Mucosa of stomach (tissue), 1 donor: ENCODE measurements at regions not wholly inside any gene's neighbourhood (a gene's known extent, or its start where the extent isn't known, plus 50 kb on each side); places are given as distances from the start of the nearest gene placed in this dataset.

Experiments
- H3K27me3 ChIP-seq: one replicate; pipeline ENCODE4 v1.7.0; 2013; ENCODE audit warnings: mild to moderate bottlenecking, low read length; ENCODE audit not compliant: control insufficient read depth, insufficient read depth
- H3K36me3 ChIP-seq: one replicate; pipeline ENCODE4 v1.7.0; 2013; ENCODE audit warnings: low read length; ENCODE audit not compliant: control insufficient read depth, insufficient read depth
- H3K4me1 ChIP-seq: one replicate; pipeline ENCODE4 v1.7.0; 2013; ENCODE audit warnings: mild to moderate bottlenecking, low read length; ENCODE audit not compliant: control insufficient read depth, insufficient read depth
- H3K4me3 ChIP-seq: one replicate; pipeline ENCODE4 v1.7.0; 2013; ENCODE audit warnings: low read length
- H3K9ac ChIP-seq: one replicate; pipeline ENCODE4 v1.7.0; 2013; ENCODE audit warnings: mild to moderate bottlenecking, low read length, moderate library complexity
- H3K9me3 ChIP-seq: one replicate; pipeline ENCODE4 v1.7.0; 2013; ENCODE audit warnings: mild to moderate bottlenecking, low read length, moderate library complexity; ENCODE audit not compliant: control insufficient read depth
- donor health status: Pancreatic carcinoma.

DNA sequence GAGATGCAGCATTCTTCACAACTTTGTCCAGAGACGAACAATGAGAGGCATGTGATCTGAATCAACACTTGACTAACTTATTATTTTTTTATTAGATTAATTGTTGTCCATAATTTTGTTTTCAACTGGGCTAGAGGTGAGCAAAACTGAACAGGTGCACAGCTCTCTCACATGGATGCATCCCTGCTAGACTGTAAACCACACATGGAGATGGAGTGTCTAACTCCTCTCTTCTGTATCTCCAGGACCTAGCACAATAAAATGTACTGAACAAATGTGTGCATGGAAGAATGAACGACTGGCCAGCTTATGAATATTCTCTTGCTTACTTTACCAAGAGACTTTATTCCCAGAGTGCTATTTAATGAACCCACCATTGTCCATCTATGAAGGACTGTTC, 627.7 kb downstream of the LIG4 start:
- Histone ChIP-seq H3K9ac (no peak overlapping the region), H3K27me3 (no peaks in the 10 kb centered on the region), H3K4me1 (no peaks in the 10 kb centered on the region), H3K36me3 (no peaks in the 10 kb centered on the region), H3K4me3 (no peak overlapping the region), H3K9me3 (no peaks in the 10 kb centered on the region)

DNA sequence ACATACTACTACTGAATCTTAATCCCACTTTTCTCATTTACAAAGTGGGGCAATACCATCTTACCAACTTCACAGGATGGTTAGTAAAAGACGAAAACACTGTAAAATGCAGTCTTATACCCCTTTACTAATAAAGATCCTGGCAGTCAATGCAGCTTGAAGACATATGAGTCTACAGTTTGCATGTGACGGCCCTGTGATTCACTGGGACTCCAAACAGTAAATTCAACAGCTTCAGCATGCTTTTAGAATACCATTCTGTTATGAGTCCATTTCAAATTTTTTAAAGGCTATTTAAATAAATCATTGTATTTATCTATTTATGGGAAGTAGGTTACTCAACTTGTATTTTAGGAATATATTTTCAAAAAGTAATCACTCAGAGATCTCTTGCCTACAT, 629.1 kb downstream of the LIG4 start:
- H3K27me3 ChIP-seq = no peaks in the 10 kb centered on the region
- no peak overlapping the region for H3K9ac ChIP-seq
- H3K9me3 ChIP-seq = no peaks in the 10 kb centered on the region
- H3K36me3 ChIP-seq = no peaks in the 10 kb centered on the region
- no peaks in the 10 kb centered on the region for H3K4me1 ChIP-seq
- no peak overlapping the region for H3K4me3 ChIP-seq

DNA sequence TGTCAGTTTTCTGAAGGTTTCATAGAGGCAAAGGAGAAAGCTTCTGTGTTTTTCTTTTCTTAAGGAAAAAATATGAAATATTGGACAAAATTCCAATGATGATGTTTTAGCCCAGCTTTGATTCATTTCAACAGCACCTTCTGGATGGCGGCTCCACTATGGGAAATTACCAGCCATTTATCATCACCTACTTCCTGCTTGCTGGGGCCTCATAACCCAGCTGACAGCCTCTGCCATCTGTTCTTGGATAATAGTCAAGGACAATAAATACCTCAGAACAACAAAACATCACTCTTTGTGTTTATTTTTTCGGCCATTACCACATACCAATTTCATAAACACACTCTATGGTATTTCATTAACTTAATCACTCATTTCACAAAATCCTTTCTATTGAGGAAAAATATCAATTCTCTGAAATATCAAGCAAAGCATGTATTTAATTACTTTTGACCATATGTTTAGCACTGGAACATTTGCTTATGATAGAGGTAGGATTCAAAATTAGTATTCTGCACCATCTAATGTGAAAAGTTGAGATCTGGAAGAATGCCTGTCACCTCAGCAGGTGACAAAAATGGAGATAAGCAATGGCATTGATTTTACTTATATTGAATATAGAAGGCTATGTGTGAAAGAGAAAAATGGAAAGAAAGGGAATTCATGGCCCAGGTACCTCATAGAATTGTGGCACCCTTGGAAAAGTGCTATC, 629.7 kb downstream of the LIG4 start:
- no peaks in the 10 kb centered on the region for H3K4me1 ChIP-seq
- H3K4me3 ChIP-seq = no peak overlapping the region
- H3K9ac ChIP-seq = no peak overlapping the region
- no peaks in the 10 kb centered on the region for H3K27me3 ChIP-seq
- no peaks in the 10 kb centered on the region for H3K9me3 ChIP-seq
- H3K36me3 ChIP-seq = no peaks in the 10 kb centered on the region

DNA sequence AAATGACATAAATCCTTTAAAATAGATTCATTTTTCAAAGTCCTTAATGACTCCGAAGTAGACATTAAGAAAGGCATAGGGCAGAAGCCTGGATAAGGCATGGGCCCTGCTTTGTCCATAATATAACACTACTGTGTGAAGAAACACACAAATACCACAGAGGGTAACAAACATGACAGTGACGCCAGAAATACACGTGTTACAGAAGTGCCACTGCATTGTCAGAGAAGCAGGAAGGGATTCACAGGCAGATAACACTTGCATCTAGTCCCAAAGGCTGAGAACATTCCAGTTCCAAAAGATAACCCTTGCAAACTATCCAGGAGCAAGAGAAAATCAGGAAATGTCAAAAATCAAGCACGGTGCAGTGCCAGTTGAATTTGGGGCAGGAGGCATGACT, 633.2 kb downstream of the LIG4 start:
- H3K9me3 ChIP-seq = no peaks in the 10 kb centered on the region
- H3K27me3 ChIP-seq = no peaks in the 10 kb centered on the region
- no peaks in the 10 kb centered on the region for H3K36me3 ChIP-seq
- no peak overlapping the region for H3K9ac ChIP-seq
- H3K4me1 ChIP-seq = no peaks in the 10 kb centered on the region
- no peak overlapping the region for H3K4me3 ChIP-seq

DNA sequence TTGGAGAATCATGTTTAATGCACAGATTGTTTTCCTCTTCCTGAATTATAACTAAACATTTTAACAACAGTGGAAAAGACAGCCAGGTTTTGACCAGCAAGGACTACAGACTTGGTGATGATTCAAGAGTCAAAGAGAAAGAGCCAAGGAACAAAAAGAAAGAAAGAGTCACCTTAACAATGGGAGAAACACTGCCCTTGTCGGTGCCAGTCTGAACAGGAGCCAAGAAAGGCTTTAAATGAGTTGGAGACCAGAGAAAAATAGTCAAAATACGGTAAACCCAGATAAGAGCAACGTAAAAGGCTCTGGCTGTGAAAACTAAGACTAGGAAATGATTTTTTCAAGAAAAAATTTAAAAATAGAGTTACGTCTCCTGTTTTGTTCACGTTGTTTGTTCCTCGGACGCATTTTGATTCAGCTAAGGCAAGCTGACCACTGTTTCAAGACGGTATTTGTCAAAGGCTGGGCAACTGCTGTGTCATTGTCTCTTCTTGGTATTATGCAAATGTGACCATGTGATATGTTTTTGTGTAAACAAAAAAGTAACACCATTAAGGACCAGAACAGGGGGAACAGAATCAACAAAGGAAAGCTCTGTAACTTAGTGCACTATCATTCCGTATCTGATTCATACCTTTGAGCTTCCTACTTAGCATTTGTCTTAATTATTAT, 634.5 kb downstream of the LIG4 start:
- no peaks in the 10 kb centered on the region for H3K36me3 ChIP-seq
- no peaks in the 10 kb centered on the region for H3K9me3 ChIP-seq
- H3K4me3 ChIP-seq = no peak overlapping the region
- H3K27me3 ChIP-seq = no peaks in the 10 kb centered on the region
- H3K4me1 ChIP-seq = no peaks in the 10 kb centered on the region
- no peak overlapping the region for H3K9ac ChIP-seq

DNA sequence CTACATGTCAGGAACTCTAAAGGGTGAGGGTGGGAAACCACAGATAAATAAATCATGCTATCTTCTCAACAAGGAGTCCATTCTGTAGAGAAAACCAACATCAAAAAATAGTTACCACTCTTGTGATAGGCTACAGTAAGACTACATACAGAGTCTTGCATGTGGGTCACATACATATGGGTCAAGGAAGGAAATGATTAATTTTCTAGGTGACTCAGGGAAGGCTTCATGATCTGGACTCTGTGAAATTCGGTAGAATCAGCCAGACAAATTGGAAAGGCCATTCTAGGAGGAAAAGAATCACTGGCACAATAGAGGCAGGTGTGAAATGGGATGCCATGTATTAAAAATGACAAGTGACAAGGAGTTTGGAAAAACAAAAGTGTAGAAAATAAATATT, 638.9 kb downstream of the LIG4 start:
- no peak overlapping the region for H3K9ac ChIP-seq
- H3K4me1 ChIP-seq = no peaks in the 10 kb centered on the region
- no peaks in the 10 kb centered on the region for H3K27me3 ChIP-seq
- H3K9me3 ChIP-seq = no peaks in the 10 kb centered on the region
- no peak overlapping the region for H3K4me3 ChIP-seq
- H3K36me3 ChIP-seq = no peaks in the 10 kb centered on the region

DNA sequence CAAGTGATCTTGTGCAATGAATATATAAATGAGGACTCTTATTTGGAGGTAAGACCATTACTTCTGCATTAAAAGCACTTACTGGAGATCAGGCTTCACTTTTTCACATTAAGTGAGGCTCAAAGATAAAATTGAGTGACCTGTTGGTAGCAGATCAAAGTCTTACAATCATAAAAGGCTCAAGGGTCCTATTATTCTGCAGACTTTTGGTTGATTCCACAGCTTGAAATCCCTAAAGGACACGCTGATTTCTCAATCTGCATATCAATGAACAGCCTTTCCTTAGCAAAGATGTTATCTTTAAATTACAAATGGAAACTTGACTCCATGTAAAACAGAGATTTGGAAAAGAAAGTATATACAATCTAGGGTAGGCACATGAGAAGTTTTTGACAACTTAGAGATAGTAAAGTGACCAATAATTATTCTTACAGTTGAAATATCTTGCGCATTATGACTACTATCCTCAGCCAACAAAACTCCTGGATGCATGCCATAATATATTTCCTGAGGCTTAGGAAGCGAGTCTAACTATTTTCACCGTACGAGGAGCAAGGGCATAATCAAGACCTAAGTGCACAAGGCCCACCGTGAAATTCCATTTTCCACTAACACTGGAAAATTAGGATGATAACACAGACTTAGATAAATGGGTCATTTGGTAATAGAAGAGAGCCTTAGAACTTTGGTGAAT, 640.7 kb downstream of the LIG4 start:
- no peaks in the 10 kb centered on the region for H3K4me1 ChIP-seq
- H3K9me3 ChIP-seq = no peaks in the 10 kb centered on the region

DNA sequence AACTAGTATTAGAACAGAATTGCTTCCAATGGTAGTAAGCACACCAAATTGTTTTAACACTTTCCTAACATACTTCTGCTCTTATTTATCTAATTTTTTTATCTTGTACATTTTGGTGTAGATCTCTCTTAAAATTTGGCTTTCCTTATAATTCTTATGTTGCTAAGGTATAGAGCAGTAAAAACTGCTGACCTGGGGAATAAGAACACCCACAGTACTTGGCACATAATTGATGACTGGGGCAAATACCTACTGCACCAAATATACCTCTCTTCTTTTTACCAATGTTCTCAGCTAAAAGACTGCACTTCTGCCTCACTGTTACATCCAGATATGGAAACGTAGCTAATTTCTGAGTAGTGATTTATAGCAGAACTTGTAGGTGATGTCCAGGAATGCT, 642.2 kb downstream of the LIG4 start:
- no peak overlapping the region for H3K4me3 ChIP-seq
- no peaks in the 10 kb centered on the region for H3K9me3 ChIP-seq
- no peaks in the 10 kb centered on the region for H3K4me1 ChIP-seq
- H3K9ac ChIP-seq = no peak overlapping the region
- H3K36me3 ChIP-seq = no peaks in the 10 kb centered on the region
- H3K27me3 ChIP-seq = no peaks in the 10 kb centered on the region

More for the DNA sequence above, 640.7 kb downstream of the LIG4 start:
- no peak overlapping the region for H3K4me3 ChIP-seq
- H3K9ac ChIP-seq = no peak overlapping the region
- no peaks in the 10 kb centered on the region for H3K27me3 ChIP-seq
- no peaks in the 10 kb centered on the region for H3K36me3 ChIP-seq

DNA sequence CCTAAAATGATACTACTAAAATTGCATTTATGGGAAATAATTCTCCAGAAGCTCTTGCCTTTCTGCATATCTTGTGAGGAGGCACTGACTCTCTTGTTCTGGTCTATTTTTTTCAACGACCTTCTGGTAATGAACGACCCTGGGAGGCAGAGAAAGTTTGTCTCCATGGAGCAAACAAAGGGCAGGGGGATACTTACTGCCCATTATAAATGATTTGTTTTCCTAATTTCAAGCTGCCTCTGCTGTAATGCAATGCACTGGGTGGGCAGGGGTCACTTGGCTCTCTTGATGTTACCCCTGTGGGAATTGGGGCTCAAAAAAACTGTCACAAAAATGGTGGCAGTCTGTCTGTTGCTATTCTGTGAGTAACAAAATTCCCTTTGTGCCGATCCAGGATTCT, 643.2 kb downstream of the LIG4 start:
- no peak overlapping the region for H3K4me3 ChIP-seq
- no peaks in the 10 kb centered on the region for H3K27me3 ChIP-seq
- H3K36me3 ChIP-seq = no peaks in the 10 kb centered on the region
- no peak overlapping the region for H3K9ac ChIP-seq
- no peaks in the 10 kb centered on the region for H3K9me3 ChIP-seq
- no peaks in the 10 kb centered on the region for H3K4me1 ChIP-seq

DNA sequence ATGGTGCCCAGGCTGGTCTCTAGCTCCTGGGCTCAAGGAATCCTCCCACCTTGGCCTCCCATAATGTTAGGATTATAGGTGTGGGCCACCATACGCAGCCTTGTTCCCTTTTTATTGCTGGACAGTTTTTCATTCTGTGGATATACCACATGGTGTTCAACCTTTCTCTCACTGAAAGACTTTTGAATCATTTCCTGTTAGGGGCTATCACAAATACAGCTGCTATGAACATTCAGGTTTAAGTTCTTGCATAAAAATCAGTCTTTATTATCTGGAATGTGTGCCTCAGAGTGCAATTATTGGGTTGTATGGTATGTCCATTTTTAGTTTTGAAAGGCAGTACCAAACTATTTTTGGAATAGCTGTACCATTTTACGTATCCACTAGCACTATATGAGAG, 647.2 kb downstream of the LIG4 start:
- Histone ChIP-seq H3K27me3 (no peaks in the 10 kb centered on the region), H3K4me1 (no peaks in the 10 kb centered on the region), H3K4me3 (no peak overlapping the region), H3K36me3 (no peaks in the 10 kb centered on the region), H3K9ac (no peak overlapping the region), H3K9me3 (no peaks in the 10 kb centered on the region)

DNA sequence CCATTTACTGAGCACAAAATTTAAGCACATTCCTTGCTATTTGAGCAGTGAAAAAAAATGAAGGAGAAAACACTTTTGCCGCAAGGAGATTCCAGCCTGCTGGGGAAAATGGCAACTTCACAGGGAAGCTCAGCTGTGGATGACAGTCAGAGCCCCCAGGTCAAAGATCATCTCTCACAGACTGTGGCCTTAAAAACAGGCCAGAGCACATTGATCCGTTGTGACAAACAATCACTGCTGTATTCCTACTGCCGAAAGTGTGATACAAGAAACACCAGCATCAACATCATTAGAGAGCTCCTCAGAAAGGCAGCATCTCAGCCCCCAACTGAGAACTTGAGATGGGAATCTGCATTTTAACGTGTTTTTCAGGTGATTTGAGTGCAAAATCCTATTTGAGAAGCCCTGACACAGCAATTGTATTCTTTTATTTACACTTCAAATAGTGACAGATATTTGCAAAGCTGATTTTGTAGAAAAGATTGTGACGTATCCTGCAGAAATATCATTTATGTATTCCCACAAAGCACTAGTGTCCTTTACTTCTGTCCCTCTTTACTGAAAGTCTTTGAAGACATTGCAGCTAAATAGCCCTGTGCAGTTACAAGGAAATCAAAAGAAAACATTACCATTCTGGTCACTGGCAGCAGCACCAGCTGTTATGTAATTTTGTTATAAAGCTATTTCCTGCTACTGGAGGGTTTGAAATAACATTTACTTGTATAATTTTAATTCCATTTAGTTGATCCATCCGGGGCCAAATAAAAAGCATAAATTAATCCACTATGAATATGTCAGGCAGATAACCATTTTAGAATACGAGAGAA, 652.0 kb downstream of the LIG4 start:
- Histone ChIP-seq H3K4me1 (no peaks in the 10 kb centered on the region), H3K36me3 (no peaks in the 10 kb centered on the region), H3K4me3 (no peak overlapping the region), H3K9me3 (no peaks in the 10 kb centered on the region), H3K27me3 (no peaks in the 10 kb centered on the region), H3K9ac (no peak overlapping the region)

DNA sequence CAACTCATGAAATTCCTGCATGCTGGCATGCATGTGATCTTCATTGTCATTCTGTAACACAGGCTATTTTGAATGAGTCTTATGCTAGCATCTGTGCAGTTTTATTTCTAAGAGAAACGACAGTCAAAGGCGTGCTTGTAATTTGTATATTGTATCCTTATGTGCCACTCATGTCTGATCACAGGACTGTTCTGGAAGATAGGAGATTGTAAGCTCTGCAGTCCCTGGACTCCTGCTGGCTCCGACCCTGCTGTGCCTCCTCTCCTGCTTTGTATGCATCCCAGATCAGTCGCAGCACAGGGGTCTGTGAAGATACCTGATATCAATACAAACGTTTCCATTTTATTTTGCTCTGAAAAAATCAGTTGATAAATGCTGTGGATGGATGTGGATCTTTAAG, 653.1 kb downstream of the LIG4 start:
- no peak overlapping the region for H3K9ac ChIP-seq
- no peaks in the 10 kb centered on the region for H3K9me3 ChIP-seq
- H3K36me3 ChIP-seq = no peaks in the 10 kb centered on the region
- H3K4me1 ChIP-seq = no peaks in the 10 kb centered on the region
- H3K27me3 ChIP-seq = no peaks in the 10 kb centered on the region
- no peak overlapping the region for H3K4me3 ChIP-seq
